ENCODE measurements at regions not wholly inside any gene's neighbourhood (a gene's known extent, or its start where the extent isn't known, plus 50 kb on each side); places are given as distances from the start of the nearest gene placed in this dataset.

DNA sequence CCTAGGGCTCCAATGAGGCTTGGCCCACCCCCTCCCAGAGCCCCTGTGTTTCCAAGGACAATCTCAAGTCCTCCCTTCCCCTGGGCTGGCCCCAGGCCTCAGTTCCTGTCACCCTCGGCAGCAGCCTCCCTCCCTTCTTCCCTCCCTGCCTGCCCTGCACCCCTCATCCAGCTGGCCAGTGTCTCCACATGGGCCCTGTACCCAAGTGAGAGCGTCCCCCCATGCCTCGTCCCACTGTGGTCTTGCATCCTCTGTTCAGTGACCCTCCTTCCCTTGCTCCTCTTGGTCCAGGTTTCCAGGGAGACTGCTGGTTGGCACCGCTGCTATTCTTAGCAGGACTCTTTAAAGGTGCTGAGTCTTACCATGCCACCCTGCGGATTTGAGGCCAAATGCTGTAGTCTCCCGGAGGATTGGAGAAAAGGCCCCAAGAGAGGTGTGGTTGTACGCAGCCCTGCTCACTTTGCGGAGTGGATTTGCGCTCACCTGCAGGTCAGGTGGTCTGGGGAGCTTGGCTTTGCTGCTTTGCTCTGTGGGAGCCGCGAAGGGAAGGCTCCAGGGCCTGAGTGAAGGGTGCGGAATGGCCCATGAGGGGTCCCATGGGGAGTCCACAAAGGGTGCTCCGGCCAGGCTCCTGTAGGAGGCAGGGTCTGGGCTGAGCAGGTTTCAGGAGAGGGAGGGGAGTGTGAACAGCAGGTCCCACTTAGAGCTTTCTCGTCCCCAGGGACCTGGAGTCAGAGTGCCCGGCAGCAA lies 519.2 kb downstream of the TCERG1L start:
- DNase-seq (ENCODE audit: low spot score) = no peak

DNA sequence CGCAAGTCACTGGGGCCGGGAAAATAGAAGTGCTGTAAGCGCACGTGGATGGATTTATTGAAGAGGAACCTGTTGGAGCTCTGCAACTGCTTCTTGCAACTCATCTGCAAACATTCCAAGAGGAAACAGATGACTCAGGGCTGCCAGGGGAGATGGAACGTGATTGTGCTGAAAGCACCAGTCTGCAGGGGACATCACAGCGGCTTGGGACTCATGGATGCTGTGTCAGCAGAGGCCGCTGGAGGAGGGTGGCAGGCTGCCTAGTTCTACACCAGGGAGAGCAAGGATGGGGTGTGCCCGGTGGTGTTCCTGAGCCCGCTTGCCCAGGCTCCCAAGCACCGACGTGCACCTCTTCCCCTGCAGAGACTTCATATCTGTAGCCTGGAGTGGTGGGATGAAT lies 515.7 kb downstream of the TCERG1L start:
- DNase-seq (ENCODE audit: low spot score) = no peak

DNA sequence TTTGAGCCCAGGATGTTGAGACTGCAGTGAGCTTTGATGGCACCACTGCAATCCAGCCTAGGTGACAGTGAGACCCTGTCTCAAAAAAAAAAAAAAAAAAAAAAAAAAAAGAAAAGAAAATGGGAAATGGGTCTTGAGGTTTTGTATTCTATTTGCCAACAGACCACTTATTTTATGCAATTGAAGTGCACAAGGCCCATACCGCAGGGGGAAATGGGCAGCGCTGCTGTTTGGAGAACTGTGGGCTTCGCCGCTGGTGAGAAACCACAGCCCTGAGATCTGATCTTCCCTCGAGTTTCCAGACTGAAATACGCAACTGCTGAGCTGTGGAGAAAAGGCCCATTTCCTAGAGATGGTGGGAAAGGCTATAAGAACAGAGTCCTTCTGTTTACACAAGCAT lies 512.0 kb downstream of the TCERG1L start:
- DNase-seq (ENCODE audit: low spot score) = no peak

DNA sequence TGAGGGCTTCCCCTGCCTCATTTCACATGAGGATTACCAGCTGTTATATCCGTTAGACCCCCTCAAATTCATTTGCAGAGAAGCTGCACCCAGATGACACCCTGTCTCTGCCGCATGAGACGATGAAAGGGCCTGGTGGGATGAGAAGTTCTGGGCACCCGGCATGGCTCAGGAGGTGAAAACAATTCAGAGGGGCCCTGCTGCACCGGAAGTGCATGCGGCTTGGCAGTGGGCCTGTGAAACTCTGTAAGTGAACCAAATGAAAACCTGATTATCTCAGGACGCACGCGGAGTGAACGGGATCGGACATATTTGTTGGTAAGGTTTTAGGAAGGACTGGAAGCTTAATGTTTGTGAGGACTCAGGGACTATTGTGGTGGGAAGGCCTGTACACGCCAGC lies 511.2 kb downstream of the TCERG1L start:
- no peak for DNase-seq (ENCODE audit: low spot score)

DNA sequence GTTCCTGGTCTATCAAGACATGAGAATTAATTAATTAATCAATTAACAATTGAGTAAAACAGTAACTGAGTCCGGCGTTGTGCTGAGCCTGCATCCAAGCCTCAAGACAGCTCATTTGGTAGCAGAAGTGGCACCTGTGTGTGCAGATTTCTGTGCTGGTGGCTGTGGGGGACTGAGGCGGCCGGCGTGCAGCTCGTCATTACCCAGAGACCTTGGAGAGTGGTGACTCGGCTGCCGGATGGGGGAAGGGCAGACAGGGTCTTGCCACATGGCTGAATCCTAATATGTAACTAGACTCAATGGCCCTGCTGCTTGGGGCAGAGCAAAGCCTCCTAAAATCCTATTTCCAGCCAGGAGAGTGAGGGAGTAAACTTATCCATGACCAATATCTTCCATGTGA lies 510.2 kb downstream of the TCERG1L start:
- no peak for DNase-seq (ENCODE audit: low spot score)

DNA sequence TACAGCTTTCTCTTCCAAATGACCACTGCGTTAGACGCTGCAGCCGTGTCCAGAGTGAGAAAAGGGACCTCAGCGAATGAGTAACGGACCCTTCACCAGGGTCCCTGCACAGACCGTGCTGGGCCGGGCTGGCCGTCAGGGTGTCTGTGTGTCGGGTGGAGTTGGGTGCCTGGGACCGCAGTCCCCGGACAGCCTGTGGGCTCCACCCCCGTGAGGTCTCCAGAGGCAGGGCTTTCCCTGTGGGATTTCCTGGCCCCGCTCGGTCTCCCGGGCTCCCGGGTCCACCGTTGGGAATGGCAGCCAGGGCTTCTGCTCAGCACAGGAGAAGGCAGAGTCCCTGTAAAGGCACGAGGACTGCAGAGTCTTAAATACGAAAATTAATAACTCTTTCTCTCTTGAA lies 509.7 kb downstream of the TCERG1L start:
- DNase-seq (ENCODE audit: low spot score) = no peak

DNA sequence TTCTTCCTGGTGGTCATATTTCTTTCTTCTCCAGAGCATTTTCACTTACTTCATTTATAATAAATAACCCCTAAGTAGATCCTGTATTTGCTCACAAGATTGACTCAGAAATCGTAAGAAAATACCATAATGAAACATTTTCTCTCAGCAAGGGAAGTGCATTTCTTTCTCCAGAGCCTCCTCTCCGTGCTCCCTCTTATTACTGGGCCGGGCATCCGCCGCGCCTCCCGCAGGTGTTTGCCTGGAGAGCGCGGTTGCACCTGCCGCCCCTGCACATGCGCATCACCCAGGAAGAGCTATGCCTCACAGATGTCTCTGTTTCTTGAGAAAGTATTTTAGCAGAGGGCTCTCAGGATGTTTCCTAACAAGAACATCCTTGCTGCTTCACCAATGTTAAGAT lies 509.2 kb downstream of the TCERG1L start:
- DNase-seq (ENCODE audit: low spot score) = no peak

DNA sequence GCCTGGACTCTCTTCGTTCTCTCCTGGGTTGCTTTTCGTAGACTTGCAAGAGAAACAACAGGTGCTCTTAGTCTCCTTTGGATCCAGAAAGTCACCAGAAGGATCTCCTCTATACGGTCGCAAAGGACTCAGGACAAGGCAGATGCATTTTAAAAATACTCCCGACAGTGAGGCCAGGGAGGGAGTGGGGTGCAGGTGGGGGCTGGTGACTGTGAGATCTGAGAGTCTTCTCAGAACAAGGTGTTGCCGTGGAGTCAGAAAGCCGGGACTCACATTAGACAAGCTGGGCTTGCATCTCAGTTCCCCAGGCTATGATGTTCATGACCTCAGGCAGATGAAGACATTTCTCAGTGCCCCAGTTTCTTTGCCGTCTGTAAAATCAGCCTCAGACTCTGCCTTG lies 507.2 kb downstream of the TCERG1L start:
- no peak for DNase-seq (ENCODE audit: low spot score)

DNA sequence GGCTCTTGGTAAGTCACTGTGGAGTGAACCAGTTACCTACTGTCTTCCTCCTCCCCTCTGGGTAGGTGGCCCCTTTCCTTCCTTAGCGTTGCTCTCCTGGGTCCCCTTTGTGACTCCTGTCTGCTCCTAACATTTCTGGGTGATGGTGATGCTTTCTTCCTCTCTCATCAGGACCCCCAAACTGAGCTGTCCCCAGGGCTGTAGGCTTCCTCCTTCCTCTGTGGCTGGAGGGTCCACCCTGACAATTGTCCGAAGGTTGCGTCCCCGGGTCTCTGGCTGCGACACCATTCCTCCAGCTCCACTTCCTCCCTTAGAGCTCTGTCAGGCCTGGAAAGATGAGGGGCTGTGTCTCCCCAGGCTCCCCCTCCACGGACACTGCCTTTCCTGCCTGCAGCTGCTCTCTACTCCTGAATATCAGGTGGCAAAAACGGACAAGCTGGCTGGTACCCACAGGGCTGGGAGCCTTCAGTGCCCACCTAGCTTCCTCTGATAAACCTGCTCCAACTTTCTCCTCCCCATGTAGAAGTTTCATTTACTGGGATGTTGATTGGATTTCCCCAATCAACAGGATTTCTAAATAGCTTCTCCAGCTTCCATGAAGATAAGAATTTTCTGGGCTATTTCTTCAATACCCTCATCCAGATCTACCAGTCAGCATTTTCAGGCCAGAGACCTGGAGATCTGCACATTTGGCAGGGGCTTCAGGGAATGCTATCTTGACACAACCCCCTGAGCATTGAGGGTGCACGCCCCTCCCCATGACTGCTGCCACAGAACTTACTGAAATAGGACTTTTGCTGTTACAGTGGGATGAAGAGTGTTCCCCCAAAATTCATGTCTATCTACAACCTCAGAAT lies 506.5 kb downstream of the TCERG1L start:
- DNase-seq (ENCODE audit: low spot score) = no peak

DNA sequence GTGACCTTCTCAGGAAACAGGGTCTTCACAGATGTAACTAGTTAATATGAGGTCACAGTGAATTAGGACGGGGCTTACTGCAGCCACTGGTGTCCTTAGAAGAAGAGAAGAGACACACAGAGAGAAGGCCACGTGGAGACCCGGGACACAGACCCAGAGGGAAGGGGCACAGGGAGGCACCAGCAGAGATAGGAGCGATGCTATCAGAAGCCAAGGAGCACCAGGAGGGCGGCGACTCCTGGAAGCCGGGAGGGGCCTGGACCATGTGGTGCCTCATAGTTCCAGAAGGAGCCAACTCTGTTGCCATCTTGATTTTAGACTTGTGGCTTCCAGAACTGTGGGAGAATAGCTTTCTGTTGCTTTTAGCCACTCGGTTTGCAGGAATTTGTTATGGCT lies 505.9 kb downstream of the TCERG1L start:
- no peak for DNase-seq (ENCODE audit: low spot score)

DNA sequence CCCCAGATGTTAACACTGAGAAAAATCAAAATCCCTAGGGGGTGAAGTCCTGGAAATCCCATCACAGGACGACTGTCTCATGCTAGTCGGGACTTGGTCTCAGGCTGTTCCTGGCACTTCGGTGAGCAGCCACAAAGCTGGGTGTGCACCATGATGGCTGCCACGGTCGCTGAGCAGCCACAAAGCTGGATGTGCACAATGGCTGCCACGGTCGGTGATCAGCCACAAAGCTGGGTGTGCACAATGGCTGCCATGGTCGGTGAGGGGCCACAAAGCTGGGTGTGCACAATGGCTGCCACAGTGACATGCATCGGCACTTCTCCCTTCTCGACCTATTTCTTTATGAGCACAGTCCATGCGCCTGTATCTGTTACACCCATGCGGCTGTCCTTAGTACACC lies 505.1 kb downstream of the TCERG1L start:
- DNase-seq (ENCODE audit: low spot score) = no peak

DNA sequence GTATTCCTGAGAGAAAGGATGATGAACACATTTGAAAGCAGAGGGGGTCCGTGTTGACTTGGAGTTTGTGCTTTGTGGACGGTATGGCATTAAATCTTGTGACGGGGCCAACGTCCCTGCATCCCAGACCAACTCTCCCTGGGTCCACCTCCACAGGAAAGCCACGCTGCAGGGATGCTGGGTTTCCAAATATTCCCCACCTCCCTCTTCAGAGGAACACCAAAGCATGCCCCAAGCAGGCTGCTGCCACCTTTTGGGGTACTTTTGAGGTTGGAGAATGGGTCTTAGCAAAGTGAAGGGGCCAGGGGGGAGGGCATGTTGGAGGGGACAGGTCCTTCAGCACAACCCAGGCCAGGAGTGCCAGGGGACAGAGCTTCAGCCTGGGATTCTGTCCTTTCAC lies 504.4 kb downstream of the TCERG1L start:
- DNase-seq (ENCODE audit: low spot score) = no peak

DNA sequence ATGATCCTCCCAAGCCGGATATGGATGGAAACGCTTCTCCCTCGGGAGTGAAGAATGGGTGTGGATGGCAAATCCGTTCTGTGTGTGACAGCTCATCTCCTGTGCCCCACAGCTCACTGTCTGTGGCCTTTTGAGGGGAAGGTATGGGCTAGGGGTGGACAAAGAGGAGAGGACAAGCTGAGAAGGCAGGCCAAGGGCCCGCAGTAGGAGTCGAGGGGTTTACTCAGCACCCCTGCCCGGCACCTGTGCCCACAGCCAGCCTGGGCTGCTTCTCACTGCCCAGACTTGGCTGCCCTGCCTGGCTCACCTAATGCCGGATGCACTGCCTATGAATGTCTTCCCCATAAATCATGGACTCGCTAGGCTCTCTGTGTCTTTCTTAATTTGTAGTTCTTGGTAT lies 503.8 kb downstream of the TCERG1L start:
- DNase-seq (ENCODE audit: low spot score) = no peak

DNA sequence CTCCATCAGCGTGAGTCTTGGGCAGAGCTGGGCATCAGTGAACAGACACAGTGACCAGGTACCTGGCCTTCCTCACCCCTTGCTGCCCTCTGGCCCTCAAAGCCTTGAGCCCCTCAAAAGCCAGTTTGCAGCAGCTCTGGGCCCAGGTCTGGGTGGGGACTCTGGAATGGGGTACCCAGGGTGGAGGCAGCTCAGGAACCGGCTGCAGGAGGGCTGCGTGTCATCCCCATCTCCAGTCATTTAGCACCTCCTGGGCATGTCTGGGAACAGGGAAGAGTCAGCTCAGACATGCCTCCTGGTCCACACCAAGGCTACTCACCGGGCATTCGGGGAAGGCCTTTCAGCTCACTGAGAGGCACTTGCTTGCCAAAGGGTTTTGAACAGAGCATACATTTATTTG lies 503.3 kb downstream of the TCERG1L start:
- DNase-seq (ENCODE audit: low spot score) = no peak

DNA sequence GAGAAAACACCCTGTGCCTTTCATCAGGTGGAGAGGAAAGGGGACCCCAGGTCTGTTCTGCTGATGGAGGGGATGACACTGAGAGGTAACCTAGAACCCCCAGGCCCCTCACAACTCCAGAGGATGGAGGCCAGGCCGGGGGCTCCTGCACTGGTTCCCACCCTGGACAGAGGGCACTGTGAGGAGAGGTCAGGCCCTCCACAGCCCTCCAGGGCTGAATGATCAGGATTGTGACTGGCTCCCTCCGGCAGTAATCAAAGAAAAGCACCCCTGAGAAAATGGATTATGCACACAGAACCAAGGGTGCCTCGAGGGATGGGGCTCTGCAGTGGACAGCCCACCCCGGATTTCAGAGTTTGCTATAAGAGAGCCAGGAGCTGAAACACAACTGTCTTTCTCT lies 502.8 kb downstream of the TCERG1L start:
- DNase-seq (ENCODE audit: low spot score) = no peak

DNA sequence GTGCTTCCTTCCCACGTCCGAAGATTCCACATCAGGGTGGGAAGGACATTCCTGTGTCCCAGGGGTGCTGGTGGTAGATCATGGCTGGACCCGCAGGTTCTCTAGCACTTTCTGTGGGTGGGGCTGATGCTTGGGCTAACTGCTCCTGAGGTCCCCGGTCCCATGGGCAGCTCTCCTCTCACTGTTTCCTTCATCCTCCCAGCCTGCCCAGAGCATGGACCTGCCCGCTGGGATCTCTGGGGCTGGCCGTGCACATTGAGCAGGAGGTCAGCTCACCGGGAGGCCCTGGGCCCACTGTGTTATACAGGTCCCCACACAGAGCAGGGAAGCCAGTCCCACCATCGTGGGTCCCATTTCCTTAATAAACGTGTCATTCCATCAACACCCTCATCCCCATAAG lies 502.3 kb downstream of the TCERG1L start:
- DNase-seq (ENCODE audit: low spot score) = no peak

DNA sequence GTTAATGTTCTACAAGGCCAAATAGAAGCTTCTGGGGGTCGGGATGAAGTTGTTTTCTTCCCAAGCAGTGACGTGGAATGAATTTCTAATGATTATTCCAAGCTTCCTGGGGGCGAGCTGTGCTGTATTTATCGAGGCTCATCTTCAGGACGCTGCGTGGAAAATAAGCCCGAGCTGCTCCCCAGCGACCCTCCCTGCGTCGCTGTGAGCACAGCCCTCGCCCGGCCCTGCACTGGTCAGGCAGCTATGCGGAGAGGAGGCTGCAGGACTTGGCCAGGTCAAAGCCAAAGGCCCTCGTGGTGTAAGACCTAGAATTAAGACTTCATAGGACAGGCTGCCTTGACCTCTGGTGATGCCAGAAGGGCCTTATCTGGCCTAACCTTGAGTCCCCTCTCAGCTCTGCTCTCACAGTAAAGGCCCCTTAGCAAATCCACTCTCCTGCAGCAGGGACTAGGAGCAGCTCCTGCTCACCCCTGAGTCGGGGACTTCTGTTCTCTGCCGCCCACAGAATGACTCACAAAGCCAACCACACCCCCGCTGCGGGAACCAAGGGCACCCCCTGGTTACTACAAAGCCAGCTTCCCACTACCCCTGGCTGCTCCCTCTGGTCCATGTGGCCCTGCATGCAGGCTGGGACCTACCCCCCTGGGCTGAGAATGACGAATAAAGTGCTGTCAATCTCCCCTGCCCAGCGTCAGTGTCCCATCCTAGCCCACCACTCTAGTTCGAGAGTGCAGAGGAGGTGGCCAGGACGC lies 501.6 kb downstream of the TCERG1L start:
- no peak for DNase-seq (ENCODE audit: low spot score)

DNA sequence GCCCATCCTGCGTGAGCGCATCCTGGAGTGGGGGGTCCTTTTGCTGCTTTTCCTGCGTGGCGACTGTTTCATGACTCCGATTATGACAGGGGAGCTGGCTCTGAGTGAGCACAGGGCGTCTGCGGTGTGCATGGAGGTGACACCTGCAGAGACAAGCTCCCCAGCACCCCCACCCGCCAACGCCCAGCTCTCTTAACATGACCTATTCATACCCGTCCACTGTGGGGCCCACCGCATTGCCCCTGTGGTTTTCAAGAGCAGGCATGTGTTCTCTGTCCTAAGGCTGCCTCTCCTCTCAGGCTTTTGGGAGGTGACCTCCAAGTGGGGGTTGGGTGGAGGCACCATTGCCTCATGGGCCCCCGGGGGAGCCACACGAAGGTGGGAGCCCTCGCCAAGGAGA lies 500.7 kb downstream of the TCERG1L start:
- DNase-seq (ENCODE audit: low spot score) = no peak

DNA sequence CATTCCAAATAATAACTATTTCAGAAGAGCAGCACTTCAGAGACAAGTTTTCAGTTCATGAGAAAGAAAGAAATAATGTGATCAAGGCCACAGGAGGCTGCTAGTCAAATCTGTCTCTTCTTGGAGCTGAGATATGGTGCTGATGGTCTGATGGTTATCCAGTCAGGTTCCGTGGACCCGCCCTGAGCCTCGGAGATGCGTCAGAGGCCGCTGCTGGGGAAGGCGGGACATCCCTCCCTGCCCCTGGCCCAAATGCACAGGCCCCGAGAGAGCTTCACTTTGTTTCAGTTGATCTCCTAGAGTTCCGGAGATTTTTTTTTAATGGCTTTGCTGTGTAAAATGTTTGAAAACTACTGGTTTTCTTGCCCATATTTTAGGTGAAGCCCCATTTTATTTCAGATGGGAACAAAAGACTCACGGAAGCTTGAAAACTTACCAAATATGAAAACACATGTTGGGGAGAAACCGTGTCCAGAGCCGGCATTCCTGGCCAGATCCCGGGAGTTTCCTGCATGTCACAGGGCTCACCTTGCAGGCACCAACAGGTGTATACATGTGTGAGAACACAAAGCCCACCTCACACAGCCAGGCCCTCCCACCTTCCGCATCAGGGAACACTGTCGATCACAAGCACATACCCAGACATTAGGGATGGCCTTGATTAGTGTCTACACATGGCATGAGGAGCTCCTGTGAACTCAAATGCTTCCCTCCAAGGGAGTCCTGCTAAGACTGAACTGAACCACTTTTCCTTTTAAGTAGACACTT lies 499.0 kb downstream of the TCERG1L start:
- DNase-seq (ENCODE audit: low spot score) = no peak

DNA sequence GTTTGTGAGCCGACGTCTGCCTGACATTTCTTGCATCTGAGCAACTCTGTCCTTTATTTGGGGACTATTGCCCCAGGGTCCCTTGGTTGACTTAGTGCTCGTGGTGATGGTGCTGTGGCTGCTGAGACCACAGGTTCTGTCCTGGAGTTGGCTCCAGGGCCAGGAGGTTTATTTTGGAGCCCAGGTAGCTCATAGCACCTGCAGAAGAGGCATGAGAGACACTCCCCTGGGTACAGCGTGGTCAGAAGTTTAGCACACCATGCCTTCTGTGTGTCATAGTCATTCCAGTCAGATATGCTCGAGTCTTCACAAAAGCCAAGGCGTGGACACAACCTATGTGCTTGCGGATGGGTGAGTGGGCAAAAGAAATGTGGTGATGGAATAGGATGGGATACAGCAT lies 496.9 kb downstream of the TCERG1L start:
- no peak for DNase-seq (ENCODE audit: low spot score)

DNA sequence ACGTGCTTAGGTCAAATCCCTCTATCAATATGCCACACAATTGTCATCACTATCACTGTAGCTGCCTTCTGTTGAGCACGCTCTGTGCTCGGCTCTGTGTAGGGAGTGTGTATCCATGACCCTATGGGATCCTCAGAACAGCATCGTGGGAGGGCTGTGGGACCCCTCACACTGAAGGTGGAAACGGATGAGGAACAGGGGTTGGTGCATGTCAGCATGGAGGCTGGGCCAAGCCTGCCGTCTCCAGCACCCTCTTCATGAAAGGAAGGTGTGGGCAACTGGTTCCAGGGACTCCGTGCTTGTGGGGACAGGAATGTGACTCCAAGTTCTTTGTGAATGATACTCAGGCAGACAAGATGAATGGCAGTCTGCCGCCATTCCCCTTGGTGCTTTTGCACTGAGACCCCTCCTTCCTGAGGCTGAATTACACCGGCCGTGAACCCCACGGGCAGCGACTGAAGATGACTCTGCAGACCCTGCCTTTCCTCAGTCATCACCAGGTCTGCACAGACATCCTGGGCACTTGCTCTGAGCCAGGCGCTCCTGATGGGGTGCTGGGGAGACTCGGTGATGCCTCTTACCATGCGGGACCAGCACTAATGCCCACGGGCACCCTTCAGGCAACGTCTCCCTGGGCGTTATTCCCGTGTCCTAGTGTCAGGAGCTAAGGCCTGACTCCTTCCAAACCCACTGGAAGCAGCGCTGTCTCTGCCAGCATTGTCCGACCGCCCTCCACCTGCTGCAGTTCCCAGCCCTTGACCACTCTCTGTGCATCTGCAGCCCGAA lies 495.2 kb downstream of the TCERG1L start:
- DNase-seq (ENCODE audit: low spot score) = no peak

Measured in umbilical cord (tissue), 1 donor.